ENCODE measurements at regions not wholly inside any gene's neighbourhood (a gene's known extent, or its start where the extent isn't known, plus 50 kb on each side); places are given as distances from the start of the nearest gene placed in this dataset.

DNA sequence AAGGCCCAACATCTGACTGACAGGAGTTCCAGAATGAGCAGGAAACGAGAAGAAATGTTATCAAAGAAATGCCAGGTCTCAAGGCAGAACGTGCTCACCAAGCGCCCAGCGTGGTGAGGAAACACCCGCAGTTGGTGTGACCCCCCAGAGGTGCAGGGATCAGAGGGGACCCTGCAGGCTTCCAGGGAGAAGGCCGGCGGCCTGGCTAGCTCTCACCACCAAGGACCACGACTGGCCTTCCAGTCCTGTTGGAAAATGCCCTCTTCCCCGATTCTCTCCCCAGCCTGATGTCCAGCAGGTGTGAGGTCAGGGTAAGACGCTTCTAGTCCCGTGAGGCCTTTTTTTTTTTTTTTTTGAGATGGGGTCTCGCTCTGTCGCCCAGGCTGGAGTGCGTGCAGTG lies 189.1 kb downstream of the IGLL1 start:
- TF ChIP-seq, protein P1, sequence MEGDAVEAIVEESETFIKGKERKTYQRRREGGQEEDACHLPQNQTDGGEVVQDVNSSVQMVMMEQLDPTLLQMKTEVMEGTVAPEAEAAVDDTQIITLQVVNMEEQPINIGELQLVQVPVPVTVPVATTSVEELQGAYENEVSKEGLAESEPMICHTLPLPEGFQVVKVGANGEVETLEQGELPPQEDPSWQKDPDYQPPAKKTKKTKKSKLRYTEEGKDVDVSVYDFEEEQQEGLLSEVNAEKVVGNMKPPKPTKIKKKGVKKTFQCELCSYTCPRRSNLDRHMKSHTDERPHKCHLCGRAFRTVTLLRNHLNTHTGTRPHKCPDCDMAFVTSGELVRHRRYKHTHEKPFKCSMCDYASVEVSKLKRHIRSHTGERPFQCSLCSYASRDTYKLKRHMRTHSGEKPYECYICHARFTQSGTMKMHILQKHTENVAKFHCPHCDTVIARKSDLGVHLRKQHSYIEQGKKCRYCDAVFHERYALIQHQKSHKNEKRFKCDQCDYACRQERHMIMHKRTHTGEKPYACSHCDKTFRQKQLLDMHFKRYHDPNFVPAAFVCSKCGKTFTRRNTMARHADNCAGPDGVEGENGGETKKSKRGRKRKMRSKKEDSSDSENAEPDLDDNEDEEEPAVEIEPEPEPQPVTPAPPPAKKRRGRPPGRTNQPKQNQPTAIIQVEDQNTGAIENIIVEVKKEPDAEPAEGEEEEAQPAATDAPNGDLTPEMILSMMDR (IDR thresholded peaks at IDR 0.05): no peak
- TF ChIP-seq EZH2 (IDR thresholded peaks at IDR 0.05) (no peak), EZH2phosphoT487 (IDR thresholded peaks at IDR 0.05) (no peak)

Measured in neural progenitor cell (in vitro differentiated cells).